GM12891 (cell line): ENCODE measurements at regions not wholly inside any gene's neighbourhood (a gene's known extent, or its start where the extent isn't known, plus 50 kb on each side); places are given as distances from the start of the nearest gene placed in this dataset.

Experiments
- POLR2A ChIP-seq: IDR thresholded peaks from 2 replicates; pipeline ENCODE4 v1.6.1; 2011; ENCODE audit warnings: low read depth, low read length, control low read depth
- POLR2AphosphoS5 ChIP-seq: IDR thresholded peaks from 2 replicates; pipeline ENCODE4 v1.6.1; 2011; ENCODE audit warnings: low read depth, low read length, control low read depth
- TAF1 ChIP-seq: IDR thresholded peaks from 2 replicates; pipeline ENCODE4 v1.6.1; 2011; ENCODE audit warnings: low read depth, low read length, control low read depth

GRCh38 chr12:94078736-94079509 lies 69.5 kb upstream of the PLXNC1 start:
- TF ChIP-seq POLR2A (no peak), TAF1 (no peak), POLR2AphosphoS5 (no peak)
